A549 (cell line): ENCODE measurements at regions not wholly inside any gene's neighbourhood (a gene's known extent, or its start where the extent isn't known, plus 50 kb on each side); places are given as distances from the start of the nearest gene placed in this dataset.

Source experiments
- ATAC-seq, 2 experiments: fragments of 200-7000 bp in 1 of 2; fragments of >200 bp in 1 of 2; cut with Nextera tagmentation in 1 of 2; cut with Tn5 transposase in 1 of 2; 3 replicates each; pipeline versions ENCODE4 v1.8.0 to v1.9.1; 2018 to 2020; ENCODE audit warnings: mild to moderate bottlenecking in 1 of 2, moderate library complexity in 1 of 2
- CTCF ChIA-PET: fragments of 300-600 bp; sonication (Branson Sonifier 250); formaldehyde crosslinking; extraction: SDS; loops from one replicate; lab custom pipeline; 2021; ENCODE audit warnings: antibody characterized with exemption, inconsistent platforms; lab: Yijun Ruan, JAX
- POLR2A ChIA-PET: fragments of 350-600 bp; formaldehyde crosslinking; extraction: SDS; loops from one replicate; lab custom pipeline; 2021; ENCODE audit warnings: antibody characterized with exemption, inconsistent platforms; lab: Yijun Ruan, JAX
- DNase-seq, 2 experiments: peaks; one replicate each; pipeline versions ENCODE4 v3.0.0 to v3.0.0-alpha.2; 2011 to 2016; ENCODE audit warnings: low read depth in 1 of 2, low spot score in 1 of 2
- FAIRE-seq: peaks from 2 replicates; lab custom pipeline; 2011; peaks lifted over from hg19 to GRCh38; lab: Jason Lieb, UNC
- H3K27ac ChIP-seq, 2 experiments: fragments of >200 bp; sonication (Bioruptor Twin); formaldehyde crosslinking; 3 replicates each; pipeline ENCODE4 v1.5.1; 2016 to 2017
- H3K4me1 ChIP-seq: fragments of >200 bp; sonication (Bioruptor Twin); formaldehyde crosslinking; 3 replicates; pipeline ENCODE4 v1.6.1; 2016
- H3K4me2 ChIP-seq: fragments of >200 bp; sonication (Bioruptor Twin); formaldehyde crosslinking; 3 replicates; pipeline ENCODE4 v1.6.1; 2016
- H3K4me3 ChIP-seq: fragments of >200 bp; sonication (Bioruptor Twin); formaldehyde crosslinking; 3 replicates; pipeline ENCODE4 v1.5.1; 2016
- H3K9me3 ChIP-seq: fragments of >200 bp; sonication (Bioruptor Twin); formaldehyde crosslinking; 3 replicates; pipeline ENCODE4 v1.6.1; 2016
- ATOH8 ChIP-seq: fragments of 250-450 bp; sonication (Bioruptor Pico); IDR thresholded peaks from 2 replicates; pipeline ENCODE4 v1.5.0; 2020; ENCODE audit warnings: low read depth, mild to moderate bottlenecking, moderate library complexity
- CHD2 ChIP-seq: fragments of 150-350 bp; IDR thresholded peaks from 2 replicates; pipeline ENCODE4 v1.6.1; 2014; ENCODE audit warnings: low read length; ENCODE audit not compliant: partially characterized antibody
- E2F6 ChIP-seq: IDR thresholded peaks from 2 replicates; pipeline ENCODE4 v1.6.1; 2012; ENCODE audit warnings: low read depth, borderline replicate concordance
- EHMT2 ChIP-seq: fragments of 200-600 bp; sonication (generic); IDR thresholded peaks from 2 replicates; pipeline ENCODE4 v1.6.1; 2016; ENCODE audit warnings: antibody characterized with exemption, low read depth, mild to moderate bottlenecking, moderate library complexity
- FOSB ChIP-seq: fragments of 250-450 bp; sonication (Bioruptor Pico); IDR thresholded peaks from 2 replicates; pipeline ENCODE4 v1.5.0; 2020; ENCODE audit warnings: mild to moderate bottlenecking, moderate library complexity
- HDAC2 ChIP-seq: fragments of 200-600 bp; sonication (generic); IDR thresholded peaks from 2 replicates; pipeline ENCODE4 v1.6.1; 2016
- HOXA7 ChIP-seq: fragments of 250-450 bp; sonication (Bioruptor Pico); IDR thresholded peaks from 2 replicates; pipeline ENCODE4 v1.5.0; 2020; ENCODE audit warnings: mild to moderate bottlenecking, moderate library complexity
- HOXB13 ChIP-seq: fragments of 250-450 bp; sonication (Bioruptor Pico); IDR thresholded peaks from 2 replicates; pipeline ENCODE4 v1.5.0; 2020; ENCODE audit warnings: low read depth, mild to moderate bottlenecking, moderate library complexity
- HOXB5 ChIP-seq: fragments of 250-450 bp; sonication (Bioruptor Pico); IDR thresholded peaks from 2 replicates; pipeline ENCODE4 v1.5.0; 2020; ENCODE audit warnings: mild to moderate bottlenecking, moderate library complexity
- JUN ChIP-seq, 2 experiments: fragments of >200 bp; sonication (Bioruptor Twin); formaldehyde crosslinking; IDR thresholded peaks; 2 replicates in 1 of 2; 3 replicates in 1 of 2; pipeline ENCODE4 v1.6.1; 2016 to 2017
- NPAS2 ChIP-seq: fragments of 250-450 bp; sonication (Bioruptor Pico); IDR thresholded peaks from 2 replicates; pipeline ENCODE4 v1.8.0; 2022; ENCODE audit warnings: mild to moderate bottlenecking, moderate library complexity, borderline replicate concordance
- PHF8 ChIP-seq: fragments of 200-600 bp; sonication (generic); IDR thresholded peaks from 2 replicates; pipeline ENCODE4 v1.6.1; 2016; ENCODE audit warnings: low read depth, mild to moderate bottlenecking, antibody characterized with exemption, moderate library complexity, borderline replicate concordance
- POLR2A ChIP-seq: IDR thresholded peaks from 2 replicates; pipeline ENCODE4 v1.6.1; 2012; ENCODE audit warnings: mild to moderate bottlenecking, low read length
- POLR2AphosphoS2 ChIP-seq: conservative IDR thresholded peaks from 2 replicates; pipeline ENCODE4 v1.6.1; 2012; ENCODE audit warnings: low read length, improper control_type of control experiment, inconsistent platforms
- RCOR1 ChIP-seq: fragments of 150-350 bp; IDR thresholded peaks from 2 replicates; pipeline ENCODE4 v1.6.1; 2014; ENCODE audit warnings: antibody characterized with exemption, low read length, low read depth
- RNF2 ChIP-seq: fragments of 200-600 bp; sonication (generic); IDR thresholded peaks from 2 replicates; pipeline ENCODE4 v1.6.1; 2016; ENCODE audit warnings: low read depth, mild to moderate bottlenecking, antibody characterized with exemption, moderate library complexity, borderline replicate concordance
- SMC3 ChIP-seq: fragments of >200 bp; sonication (Bioruptor Twin); formaldehyde crosslinking; IDR thresholded peaks from 3 replicates; pipeline ENCODE4 v1.6.1; 2018; ENCODE audit warnings: inconsistent platforms
- SREBF2 ChIP-seq: fragments of 450-650 bp; IDR thresholded peaks from 2 replicates; pipeline ENCODE4 v1.6.1; 2014; ENCODE audit warnings: mild to moderate bottlenecking, moderate library complexity
- ZNF302 ChIP-seq: fragments of 250-450 bp; sonication (Bioruptor Pico); IDR thresholded peaks from 2 replicates; pipeline ENCODE4 v1.9.0; 2021; ENCODE audit warnings: inconsistent platforms, mild to moderate bottlenecking, moderate library complexity
- WGBS: methylation state at CpG from one replicate; pipeline ENCODE4 v1.1.6; 2017; ENCODE audit errors: missing lambda C conversion rate; 5-methylcytosine and 5-hydroxymethylcytosine counted together
- TF ChIP-seq, protein P1 (sequence below): IDR thresholded peaks from 2 replicates; pipeline ENCODE4 v1.6.1; 2012
- TF ChIP-seq, protein P2 (sequence below): fragments of 200-600 bp; sonication (generic); IDR thresholded peaks from 2 replicates; pipeline ENCODE4 v1.6.1; 2016; ENCODE audit warnings: antibody characterized with exemption, mild to moderate bottlenecking, moderate library complexity
- TF ChIP-seq, protein P3 (sequence below): IDR thresholded peaks from 2 replicates; pipeline ENCODE4 v1.6.1; 2012
- TF ChIP-seq, protein P4 (sequence below): fragments of 250-450 bp; sonication (Bioruptor Pico); IDR thresholded peaks from 2 replicates; pipeline ENCODE4 v1.5.0; 2021; ENCODE audit warnings: mild to moderate bottlenecking, moderate library complexity, borderline replicate concordance

GRCh38 chr10:128296253-128297007 is 170.2 kb upstream of the MKI67 start:
- FAIRE-seq (no peak), ATAC-seq (no peak), DNase-seq (no peak)
- Histone ChIP-seq H3K27ac (no peak overlapping the region), H3K4me3 (no peak overlapping the region), H3K4me1 (no peaks in the 10 kb centered on the region), H3K9me3 (no peaks in the 10 kb centered on the region), H3K4me2 (no peak overlapping the region)
- 28% methylated on average over 13 of the region's 13 CpGs for WGBS
- CTCF ChIA-PET = no interaction called here
- POLR2A ChIA-PET = no interaction called here
- TF ChIP-seq SMC3 = no peak
- no peak for TF ChIP-seq CHD2
- TF ChIP-seq FOSB (CRISPR knock-in tag) = no peak
- no peak for TF ChIP-seq HOXB13
- no peak for TF ChIP-seq HOXB5 (CRISPR knock-in tag)

DNA sequence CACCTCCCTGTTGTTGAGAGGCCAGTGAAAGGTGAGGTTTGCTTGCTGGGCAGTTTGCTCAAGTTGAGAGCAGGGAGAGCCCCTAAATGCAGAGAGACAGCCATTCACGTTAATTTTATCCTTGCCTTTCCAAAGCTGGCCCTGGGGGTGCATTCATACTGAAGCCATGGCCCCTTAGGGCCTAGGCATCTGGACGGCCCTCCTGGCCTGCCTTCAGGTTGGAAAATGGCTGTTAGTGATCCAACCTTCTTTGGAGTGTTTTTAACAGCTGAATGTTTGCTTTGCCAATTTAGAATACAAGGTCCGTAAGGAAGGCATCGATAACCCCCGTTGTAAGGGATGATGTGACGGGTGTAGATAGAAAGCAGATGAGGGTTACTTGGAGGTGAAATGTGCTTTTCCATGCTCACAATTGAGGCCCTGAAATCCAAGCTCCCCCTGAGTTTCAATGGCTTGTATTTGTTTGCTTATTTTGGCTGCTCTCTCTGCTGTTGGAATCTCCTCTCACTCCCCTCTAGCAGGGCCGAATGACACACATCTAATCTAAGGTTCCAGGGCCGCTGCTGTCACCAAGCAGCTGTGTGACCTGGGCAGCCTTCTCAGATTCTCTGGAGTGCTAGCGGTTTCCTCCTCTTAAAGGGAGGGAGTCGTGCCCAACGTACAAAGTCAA is 171.6 kb upstream of the MKI67 start:
- ChIA-PET POLR2A (no interaction called here), CTCF (interaction anchor here (1.2 kb wide), 1 partner anchor 34 kb away, joined by 3 read pairs; no protein-coding TSS in a partner anchor)
- Histone ChIP-seq H3K4me1 (no peaks in the 10 kb centered on the region), H3K4me3 (no peak overlapping the region), H3K4me2 (no peak overlapping the region), H3K9me3 (no peaks in the 10 kb centered on the region), H3K27ac (no peak overlapping the region)
- 25% methylated on average over 11 of the region's 11 CpGs for WGBS
- ATAC-seq = no peak
- TF ChIP-seq, protein P1, sequence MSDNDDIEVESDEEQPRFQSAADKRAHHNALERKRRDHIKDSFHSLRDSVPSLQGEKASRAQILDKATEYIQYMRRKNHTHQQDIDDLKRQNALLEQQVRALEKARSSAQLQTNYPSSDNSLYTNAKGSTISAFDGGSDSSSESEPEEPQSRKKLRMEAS = no peak
- TF ChIP-seq RNF2 (no peak), RCOR1 (no peak), HDAC2 (no peak), EHMT2 (no peak), HOXA7 (no peak), NPAS2 (CRISPR knock-in tag) (no peak), PHF8 (no peak), SREBF2 (no peak), JUN (IDR thresholded peaks at IDR 0.05) (no peak), POLR2A (no peak), E2F6 (no peak), ATOH8 (CRISPR knock-in tag) (no peak), ZNF302 (CRISPR knock-in tag) (no peak), POLR2AphosphoS2 (no peak), HOXB13 (no peak)
- TF ChIP-seq, protein P2, sequence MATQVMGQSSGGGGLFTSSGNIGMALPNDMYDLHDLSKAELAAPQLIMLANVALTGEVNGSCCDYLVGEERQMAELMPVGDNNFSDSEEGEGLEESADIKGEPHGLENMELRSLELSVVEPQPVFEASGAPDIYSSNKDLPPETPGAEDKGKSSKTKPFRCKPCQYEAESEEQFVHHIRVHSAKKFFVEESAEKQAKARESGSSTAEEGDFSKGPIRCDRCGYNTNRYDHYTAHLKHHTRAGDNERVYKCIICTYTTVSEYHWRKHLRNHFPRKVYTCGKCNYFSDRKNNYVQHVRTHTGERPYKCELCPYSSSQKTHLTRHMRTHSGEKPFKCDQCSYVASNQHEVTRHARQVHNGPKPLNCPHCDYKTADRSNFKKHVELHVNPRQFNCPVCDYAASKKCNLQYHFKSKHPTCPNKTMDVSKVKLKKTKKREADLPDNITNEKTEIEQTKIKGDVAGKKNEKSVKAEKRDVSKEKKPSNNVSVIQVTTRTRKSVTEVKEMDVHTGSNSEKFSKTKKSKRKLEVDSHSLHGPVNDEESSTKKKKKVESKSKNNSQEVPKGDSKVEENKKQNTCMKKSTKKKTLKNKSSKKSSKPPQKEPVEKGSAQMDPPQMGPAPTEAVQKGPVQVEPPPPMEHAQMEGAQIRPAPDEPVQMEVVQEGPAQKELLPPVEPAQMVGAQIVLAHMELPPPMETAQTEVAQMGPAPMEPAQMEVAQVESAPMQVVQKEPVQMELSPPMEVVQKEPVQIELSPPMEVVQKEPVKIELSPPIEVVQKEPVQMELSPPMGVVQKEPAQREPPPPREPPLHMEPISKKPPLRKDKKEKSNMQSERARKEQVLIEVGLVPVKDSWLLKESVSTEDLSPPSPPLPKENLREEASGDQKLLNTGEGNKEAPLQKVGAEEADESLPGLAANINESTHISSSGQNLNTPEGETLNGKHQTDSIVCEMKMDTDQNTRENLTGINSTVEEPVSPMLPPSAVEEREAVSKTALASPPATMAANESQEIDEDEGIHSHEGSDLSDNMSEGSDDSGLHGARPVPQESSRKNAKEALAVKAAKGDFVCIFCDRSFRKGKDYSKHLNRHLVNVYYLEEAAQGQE = no peak
- TF ChIP-seq, protein P3, sequence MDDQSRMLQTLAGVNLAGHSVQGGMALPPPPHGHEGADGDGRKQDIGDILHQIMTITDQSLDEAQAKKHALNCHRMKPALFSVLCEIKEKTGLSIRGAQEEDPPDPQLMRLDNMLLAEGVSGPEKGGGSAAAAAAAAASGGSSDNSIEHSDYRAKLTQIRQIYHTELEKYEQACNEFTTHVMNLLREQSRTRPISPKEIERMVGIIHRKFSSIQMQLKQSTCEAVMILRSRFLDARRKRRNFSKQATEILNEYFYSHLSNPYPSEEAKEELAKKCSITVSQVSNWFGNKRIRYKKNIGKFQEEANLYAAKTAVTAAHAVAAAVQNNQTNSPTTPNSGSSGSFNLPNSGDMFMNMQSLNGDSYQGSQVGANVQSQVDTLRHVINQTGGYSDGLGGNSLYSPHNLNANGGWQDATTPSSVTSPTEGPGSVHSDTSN = no peak
- TF ChIP-seq, protein P4, sequence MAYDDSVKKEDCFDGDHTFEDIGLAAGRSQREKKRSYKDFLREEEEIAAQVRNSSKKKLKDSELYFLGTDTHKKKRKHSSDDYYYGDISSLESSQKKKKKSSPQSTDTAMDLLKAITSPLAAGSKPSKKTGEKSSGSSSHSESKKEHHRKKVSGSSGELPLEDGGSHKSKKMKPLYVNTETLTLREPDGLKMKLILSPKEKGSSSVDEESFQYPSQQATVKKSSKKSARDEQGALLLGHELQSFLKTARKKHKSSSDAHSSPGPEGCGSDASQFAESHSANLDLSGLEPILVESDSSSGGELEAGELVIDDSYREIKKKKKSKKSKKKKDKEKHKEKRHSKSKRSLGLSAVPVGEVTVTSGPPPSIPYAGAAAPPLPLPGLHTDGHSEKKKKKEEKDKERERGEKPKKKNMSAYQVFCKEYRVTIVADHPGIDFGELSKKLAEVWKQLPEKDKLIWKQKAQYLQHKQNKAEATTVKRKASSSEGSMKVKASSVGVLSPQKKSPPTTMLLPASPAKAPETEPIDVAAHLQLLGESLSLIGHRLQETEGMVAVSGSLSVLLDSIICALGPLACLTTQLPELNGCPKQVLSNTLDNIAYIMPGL (CRISPR knock-in tag) = no peak
- FAIRE-seq = no peak
- DNase-seq = no peak
